GM15510 (cell line): ENCODE measurements at regions not wholly inside any gene's neighbourhood (a gene's known extent, or its start where the extent isn't known, plus 50 kb on each side); places are given as distances from the start of the nearest gene placed in this dataset.

Experiments used
- POLR2A ChIP-seq: IDR thresholded peaks from 3 replicates; pipeline ENCODE4 v1.6.1; 2011; ENCODE audit warnings: borderline replicate concordance; ENCODE audit not compliant: insufficient read length; ENCODE audit errors: extremely low read depth

DNA sequence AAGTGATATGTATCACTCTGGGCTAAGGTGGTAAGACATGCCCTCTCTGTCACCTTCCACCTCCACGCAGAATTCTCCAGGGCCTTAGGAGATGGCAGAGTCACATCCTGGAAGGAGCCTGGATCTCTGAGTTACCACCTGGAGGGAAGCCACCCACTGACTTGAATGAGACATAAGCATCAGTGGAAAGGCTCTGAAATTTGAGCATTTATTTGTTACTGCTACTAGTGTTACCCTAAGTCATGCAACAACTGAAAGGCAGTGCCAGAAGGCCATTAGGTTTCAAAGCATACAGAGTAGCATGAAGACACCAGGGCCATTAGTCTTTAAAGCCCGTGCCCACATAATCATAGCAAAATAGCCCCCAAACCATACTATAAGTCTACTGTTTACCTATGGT is 230.3 kb upstream of the IRF2BP2 start:
- TF ChIP-seq POLR2A: no peak

DNA sequence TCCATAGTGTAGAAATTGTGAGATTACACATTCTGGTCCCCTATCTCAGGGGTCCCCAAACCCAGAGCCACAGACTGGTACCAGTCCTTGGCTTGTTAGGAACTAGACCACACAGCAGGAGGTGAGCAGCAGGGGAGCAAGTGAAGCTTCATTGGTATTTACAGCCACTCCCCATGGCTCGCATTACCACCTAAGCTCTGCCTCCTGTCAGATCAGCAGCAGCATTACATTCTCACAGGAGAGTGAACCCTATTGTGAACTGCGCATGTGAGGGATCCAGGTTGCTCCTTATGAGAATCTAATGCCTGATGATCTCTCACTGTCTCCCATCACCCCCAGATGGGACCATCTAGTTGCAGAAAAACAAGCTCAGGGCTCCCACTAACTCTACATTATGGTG is 229.7 kb upstream of the IRF2BP2 start:
- no peak for TF ChIP-seq POLR2A

DNA sequence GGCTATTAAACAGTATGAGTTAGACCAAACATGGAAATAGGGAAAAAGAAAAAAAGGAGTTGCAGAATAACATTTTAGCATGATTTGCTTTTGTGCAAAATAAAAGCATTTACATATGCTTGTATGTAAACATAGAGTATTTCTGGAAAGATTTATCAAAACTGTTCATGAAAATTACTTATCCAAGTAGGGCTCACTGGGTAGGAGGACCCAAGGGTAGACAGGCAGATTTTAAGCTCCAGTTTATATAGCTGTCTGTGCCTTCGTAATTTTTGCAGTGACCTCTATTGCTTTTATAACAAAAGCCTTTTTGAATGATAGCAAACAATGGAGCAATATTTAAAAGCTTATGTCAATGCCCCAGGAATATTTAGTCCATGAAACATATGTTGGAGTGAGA is 228.8 kb upstream of the IRF2BP2 start:
- TF ChIP-seq POLR2A: no peak

DNA sequence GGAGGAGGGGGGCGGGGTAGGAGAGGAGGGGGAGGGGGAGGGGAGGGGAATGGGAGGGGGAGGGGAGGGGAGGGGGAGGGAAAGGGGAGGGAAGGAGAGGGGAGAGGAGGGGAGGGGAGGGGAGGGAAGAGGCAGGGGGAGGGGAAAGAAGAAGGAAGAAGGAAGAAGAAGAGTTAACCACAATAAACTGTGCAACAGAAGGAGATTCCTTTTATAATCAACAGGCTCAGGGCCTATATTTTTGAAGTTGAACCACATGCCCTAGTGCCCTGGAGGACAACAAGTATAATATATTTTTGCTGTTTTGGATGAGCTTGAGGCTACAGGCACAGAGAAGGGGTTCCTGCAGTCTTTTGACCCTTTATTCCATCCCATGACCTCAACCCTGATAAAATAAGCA is 228.2 kb upstream of the IRF2BP2 start:
- no peak for TF ChIP-seq POLR2A

DNA sequence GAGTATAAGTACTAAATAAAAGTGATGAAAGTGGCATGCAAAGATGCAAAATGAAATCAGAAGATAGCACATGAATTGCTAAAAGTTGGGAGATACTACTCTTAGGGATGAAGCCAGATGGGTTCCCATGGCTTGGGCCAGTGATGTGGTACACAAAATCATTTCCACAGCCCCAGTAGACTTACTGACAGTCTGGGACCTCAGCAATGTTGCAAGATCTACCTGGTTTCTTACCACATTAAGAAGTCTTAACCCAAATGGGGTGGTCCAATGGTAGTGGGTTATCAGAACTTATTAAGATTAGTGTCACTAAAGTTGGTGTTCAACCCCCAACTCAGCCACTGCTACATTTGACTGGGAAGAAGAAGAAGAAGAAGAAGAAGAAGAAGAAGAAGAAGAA is 227.7 kb upstream of the IRF2BP2 start:
- no peak for TF ChIP-seq POLR2A

DNA sequence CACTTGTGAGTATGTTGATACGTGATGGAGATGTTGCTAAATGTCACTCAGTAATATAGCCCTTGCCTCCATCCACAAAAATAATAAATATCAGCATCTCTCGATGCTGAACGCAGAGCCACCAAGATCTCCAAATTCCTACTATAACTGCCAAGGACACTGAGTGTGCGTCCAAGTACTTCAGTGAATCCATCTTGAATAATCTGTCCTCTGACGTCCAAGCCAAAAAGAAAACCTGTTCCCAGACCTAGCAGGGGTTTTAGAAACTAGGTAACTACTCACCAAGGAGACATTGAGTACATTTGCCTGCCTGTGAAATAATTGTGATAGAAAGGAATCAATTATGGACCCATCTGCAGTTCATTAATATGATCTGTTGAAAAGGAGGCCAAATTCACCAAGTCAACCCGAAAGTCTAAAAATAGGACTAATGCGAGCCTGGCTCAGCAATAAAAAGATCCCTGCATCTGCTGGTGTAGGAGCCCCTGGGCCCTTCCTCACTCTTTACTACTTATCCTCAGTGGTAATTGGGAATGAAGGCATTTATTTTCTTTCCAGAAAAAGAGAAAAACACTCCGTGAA is 226.9 kb upstream of the IRF2BP2 start:
- TF ChIP-seq POLR2A: no peak

DNA sequence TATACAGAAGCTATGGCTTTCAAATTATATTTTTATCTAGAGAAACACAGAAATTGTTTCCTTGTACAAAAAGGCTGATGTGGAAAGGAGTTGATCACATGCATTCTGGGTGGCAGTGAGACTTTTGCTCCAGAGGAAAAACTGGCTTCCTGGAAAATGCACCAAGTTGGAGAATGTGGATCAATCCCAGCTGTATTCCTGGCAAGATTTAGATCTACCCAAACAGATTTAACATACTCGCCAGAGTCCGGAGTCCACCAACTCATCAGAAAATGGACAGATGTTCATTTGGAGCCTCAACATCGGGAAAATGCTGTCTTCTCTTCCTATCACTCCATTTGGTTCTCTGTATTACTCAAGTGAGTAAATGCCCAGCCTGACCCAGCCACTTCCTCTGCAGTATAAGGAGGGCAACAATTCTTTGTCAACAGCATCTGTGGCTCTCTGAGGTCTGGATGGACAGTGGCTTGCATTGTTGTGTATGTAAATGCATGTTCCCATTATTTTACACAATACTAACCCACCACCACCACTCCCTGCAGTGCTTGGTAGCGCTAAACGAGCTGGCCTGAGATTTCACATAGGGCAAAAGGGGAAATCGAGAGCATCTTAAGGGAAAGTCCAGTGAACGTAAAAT is 226.2 kb upstream of the IRF2BP2 start:
- no peak for TF ChIP-seq POLR2A

DNA sequence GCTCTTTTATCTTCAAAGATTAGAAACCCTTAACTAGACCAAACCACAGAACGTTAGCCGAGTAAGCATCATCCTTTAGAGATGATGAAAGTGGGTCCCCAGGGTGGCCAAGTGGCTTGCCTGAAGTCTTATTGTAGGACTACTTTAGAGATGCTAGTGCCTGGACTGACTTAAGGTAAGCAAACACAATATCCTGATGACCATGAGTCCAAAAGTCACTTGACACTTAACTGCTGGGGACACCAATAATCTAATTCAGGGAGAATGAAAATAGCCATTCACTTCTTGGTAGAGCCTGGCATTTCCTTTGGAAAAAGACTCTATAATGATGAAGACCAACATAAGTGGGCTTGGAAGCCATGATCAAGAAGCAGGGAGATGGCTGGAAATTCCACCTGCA is 225.3 kb upstream of the IRF2BP2 start:
- TF ChIP-seq POLR2A: no peak

DNA sequence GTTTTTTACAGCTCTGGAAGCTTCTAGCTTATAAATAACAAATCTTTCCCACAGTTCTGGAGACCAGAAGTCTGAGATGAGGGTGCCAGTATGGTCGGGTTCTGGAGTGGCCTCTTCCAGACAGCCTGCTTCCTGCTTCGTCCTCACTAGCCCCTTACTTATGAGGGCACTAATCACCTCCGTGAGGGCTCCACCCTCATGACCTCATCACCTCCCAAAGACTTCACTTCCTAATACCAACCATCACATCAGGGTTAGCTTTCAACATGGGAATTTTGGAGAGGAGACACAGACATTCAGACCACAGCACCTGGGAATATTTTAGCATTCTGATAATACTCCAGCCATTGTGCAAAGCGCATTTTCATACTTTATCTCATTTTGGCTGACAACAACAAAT is 223.7 kb upstream of the IRF2BP2 start:
- TF ChIP-seq POLR2A: no peak

DNA sequence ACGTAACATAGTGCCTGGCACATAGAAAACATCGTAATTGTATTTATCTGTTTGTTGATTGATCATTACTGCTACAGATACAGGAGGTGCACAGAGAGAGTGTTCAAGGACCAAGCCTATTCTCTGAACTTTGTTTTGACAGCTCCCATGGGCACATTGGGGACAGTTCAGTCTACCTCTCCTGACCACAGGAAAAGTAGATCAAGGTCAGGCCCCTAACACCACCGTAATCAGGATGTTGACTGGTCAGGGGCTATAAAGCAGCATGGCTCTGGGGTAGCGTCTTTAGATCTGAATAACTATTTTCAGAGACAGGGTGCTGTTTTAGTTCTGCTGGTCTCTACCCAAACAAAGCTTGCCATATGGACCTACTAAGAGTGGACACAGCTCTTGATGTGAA is 223.1 kb upstream of the IRF2BP2 start:
- TF ChIP-seq POLR2A: no peak

DNA sequence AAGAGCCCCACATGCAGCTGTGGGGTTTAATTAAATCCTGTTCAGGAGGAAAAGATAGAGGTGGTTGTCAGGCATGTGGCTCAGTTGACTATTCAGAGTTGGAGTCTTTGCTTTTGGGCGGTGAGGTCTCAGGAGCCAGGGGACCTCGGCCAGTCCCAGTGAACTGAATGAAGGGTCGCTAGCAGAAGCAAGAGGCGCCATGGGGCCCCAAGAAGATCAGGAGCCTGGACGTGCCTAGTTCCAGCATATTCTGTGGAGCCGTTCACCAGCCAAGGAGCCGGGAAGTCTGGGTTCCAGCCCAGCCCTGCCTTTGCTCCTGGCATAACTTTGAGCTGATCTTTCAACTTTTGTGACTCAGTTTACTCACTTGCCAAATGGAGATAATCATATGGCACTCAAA is 217.7 kb upstream of the IRF2BP2 start:
- no peak for TF ChIP-seq POLR2A

DNA sequence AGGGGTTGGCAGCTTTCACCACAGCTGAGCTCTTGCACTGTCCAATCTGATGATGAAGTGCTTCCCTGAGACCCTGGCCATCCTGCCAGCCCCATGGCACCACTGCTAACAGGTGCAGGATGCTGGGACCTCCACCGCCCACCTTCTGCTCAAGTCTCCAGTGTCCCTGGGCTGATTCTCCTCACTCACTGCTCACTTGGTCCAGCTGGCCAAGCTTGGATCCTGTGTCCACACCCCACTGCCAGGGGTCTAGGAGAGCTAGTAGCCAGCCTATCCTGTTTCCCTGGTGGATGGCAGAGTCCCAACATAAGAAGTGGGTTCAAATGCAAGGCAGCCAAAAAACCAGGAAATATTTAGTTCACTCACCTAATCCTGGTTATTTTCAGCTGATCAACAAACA is 217.2 kb upstream of the IRF2BP2 start:
- TF ChIP-seq POLR2A: no peak

DNA sequence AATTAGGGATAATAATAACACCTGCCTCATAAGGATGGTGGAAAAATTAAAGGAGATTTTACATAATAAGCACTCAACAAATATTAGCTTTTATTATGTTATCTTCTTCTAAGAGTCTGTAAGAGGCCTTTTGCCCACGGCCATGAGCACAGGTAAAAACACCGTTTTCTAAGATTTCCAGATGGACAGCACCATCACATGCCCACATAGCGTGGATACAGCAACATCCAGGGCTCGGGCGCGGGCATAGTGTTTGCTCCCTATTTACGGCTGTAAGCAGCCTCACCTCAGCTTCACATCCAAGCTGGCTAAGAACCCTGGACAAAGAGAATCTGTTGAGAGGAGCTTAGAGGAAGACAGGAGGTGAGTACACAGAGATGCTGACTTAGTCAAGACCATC is 216.4 kb upstream of the IRF2BP2 start:
- TF ChIP-seq POLR2A: no peak

DNA sequence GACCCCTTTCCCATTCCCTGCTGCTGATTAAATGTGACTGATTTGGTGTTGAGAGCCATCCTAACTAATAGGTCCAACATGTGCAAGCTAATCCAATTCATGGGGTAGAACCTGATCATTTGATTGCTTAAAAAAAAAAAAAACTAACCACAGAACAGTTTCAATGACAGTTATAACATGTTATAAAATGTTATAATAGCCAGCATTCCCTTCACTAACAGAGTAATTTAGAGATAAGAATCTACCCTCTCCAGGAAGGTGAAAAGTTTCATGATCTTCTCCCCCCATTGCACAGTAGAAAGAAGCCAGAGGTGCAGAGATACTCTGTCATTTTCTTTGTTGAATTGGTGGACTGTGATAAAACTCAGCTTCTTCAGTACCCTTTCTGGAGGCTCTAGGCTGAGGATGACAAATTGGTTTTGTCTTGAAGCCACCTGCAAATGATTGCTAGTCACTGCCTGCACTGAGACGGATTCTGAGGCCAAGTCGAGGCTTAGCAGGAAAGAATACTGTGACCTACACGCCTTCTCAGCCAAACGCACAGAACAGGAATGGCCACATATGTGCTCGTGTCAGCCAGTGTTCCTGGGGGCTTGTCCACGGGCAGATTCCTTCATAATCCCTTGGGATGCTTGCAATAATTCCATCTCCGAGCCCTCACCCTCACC is 215.7 kb upstream of the IRF2BP2 start:
- no peak for TF ChIP-seq POLR2A

DNA sequence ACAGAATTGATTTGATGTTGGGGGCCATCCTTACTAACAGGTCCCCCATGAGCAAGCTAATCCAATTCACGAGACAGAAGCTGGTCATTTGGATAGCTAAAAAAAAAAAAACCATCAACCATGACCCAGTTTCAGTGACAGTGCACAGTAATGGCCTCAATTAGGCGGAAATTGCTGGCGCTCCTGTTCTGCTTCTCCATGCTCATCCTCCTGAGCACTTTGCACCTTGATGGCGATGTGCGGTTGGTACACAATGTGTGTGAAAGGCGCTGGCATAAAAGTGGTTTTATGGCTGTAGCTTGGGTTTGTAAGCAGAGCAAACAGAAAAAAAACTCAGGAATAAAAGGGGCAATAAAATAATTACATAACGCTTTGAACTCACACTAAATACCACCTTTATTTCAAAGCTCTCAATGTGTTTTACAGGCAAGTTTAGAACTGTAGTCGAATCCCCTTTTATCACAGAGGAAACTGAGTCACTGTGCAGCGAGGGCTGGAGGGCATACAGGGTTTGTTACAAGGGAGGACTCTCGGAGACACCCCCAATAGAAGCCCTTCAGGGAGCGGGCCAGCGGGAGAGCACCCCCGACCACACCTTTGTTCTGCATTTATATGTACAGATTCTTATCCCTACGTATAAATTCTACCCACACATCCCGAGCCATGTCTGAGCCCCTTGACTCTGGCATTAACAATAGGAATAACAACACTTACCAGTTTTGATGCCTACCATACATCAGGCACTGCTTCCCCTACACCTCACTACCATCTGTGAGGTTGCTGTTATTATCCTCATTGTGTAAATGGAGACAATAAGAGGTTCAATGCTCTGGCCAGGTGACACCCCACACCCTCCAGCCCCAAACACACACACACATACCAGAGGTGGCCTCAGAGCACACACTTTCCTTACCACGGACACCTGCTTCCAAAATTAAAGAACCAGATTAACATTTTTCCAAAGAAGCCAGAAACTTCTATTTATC is 213.5 kb upstream of the IRF2BP2 start:
- TF ChIP-seq POLR2A: no peak
